IMR-90 (cell line): ENCODE measurements at regions not wholly inside any gene's neighbourhood (a gene's known extent, or its start where the extent isn't known, plus 50 kb on each side); places are given as distances from the start of the nearest gene placed in this dataset.

Experiments
- ATAC-seq: fragments of 200-7000 bp; cut with Tn5 transposase; 2 replicates; pipeline ENCODE4 v1.9.1; 2020; ENCODE audit warnings: low read depth, mild to moderate bottlenecking, moderate library complexity
- BruUV-seq: library from RNA; stranded (reverse); fragments of 400-500 nt; replicated peaks from 2 replicates; lab custom pipeline; 2021; lab: Mats Ljungman, UMichigan
- CTCF ChIA-PET: fragments of 300-600 bp; formaldehyde crosslinking; extraction: SDS; loops from one replicate; lab custom pipeline; 2021; ENCODE audit warnings: antibody characterized with exemption; lab: Yijun Ruan, JAX
- POLR2A ChIA-PET: fragments of 300-600 bp; sonication (Branson Sonifier 250); formaldehyde crosslinking; loops from one replicate; lab custom pipeline; 2022; ENCODE audit warnings: antibody characterized with exemption; ENCODE audit not compliant: unreplicated experiment; lab: Charles Lee
- DNase-seq: peaks from one replicate; pipeline ENCODE4 v3.0.0; 2013
- H2AFZ ChIP-seq: replicated peaks from 2 replicates; pipeline ENCODE3; 2013; ENCODE audit warnings: low read length, mild to moderate bottlenecking; ENCODE audit not compliant: poor library complexity
- H2AK5ac ChIP-seq: 2 replicates; pipeline ENCODE4 v1.6.1; 2013; ENCODE audit warnings: low read depth, low read length, inconsistent platforms
- H2AK9ac ChIP-seq: replicated peaks from 2 replicates; pipeline ENCODE3; 2013; ENCODE audit warnings: mild to moderate bottlenecking, low read depth, low read length, moderate library complexity; ENCODE audit not compliant: poor library complexity
- H2BK120ac ChIP-seq: 2 replicates; pipeline ENCODE4 v1.6.1; 2013; ENCODE audit warnings: low read depth, low read length, inconsistent platforms
- H2BK15ac ChIP-seq: 3 replicates; pipeline ENCODE4 v1.6.1; 2013; ENCODE audit warnings: low read depth, low read length, inconsistent platforms
- H2BK20ac ChIP-seq: 2 replicates; pipeline ENCODE4 v1.6.1; 2013; ENCODE audit warnings: low read depth, mild to moderate bottlenecking, inconsistent platforms, low read length, moderate library complexity
- H2BK5ac ChIP-seq: 2 replicates; pipeline ENCODE4 v1.6.1; 2013; ENCODE audit warnings: mild to moderate bottlenecking, low read depth, low read length, inconsistent platforms; ENCODE audit not compliant: poor library complexity, severe bottlenecking
- H3K14ac ChIP-seq: replicated peaks from 2 replicates; pipeline ENCODE4 v1.6.1; 2013; ENCODE audit warnings: low read depth, low read length, inconsistent platforms
- H3K18ac ChIP-seq: 2 replicates; pipeline ENCODE4 v1.6.1; 2013; ENCODE audit warnings: low read depth, low read length, control low read depth
- H3K23ac ChIP-seq: 2 replicates; pipeline ENCODE4 v1.6.1; 2013; ENCODE audit warnings: low read depth, low read length, inconsistent platforms
- H3K27ac ChIP-seq: 2 replicates; pipeline ENCODE4 v1.5.1; 2013; ENCODE audit warnings: mild to moderate bottlenecking, control low read depth, low read length; ENCODE audit not compliant: insufficient read depth
- H3K27me3 ChIP-seq: 2 replicates; pipeline ENCODE4 v1.6.1; 2013; ENCODE audit warnings: low read length; ENCODE audit not compliant: control insufficient read depth, insufficient read depth
- H3K36me3 ChIP-seq: 2 replicates; pipeline ENCODE4 v1.6.1; 2013; ENCODE audit warnings: low read length, mixed read lengths; ENCODE audit not compliant: control insufficient read depth, insufficient read depth
- H3K4ac ChIP-seq: 2 replicates; pipeline ENCODE4 v1.6.1; 2013; ENCODE audit warnings: low read depth, low read length, inconsistent platforms
- H3K4me1 ChIP-seq: 2 replicates; pipeline ENCODE4 v1.6.1; 2013; ENCODE audit warnings: low read length, mixed read lengths; ENCODE audit not compliant: control insufficient read depth, insufficient read depth
- H3K4me2 ChIP-seq: 2 replicates; pipeline ENCODE4 v1.6.1; 2013; ENCODE audit warnings: low read depth, mild to moderate bottlenecking, control low read depth, low read length, moderate library complexity
- H3K4me3 ChIP-seq: 2 replicates; pipeline ENCODE4 v1.5.1; 2013; ENCODE audit warnings: low read depth, mild to moderate bottlenecking, control low read depth, low read length, moderate library complexity; ENCODE audit not compliant: insufficient read depth
- H3K56ac ChIP-seq: 2 replicates; pipeline ENCODE4 v1.6.1; 2013; ENCODE audit warnings: low read length, inconsistent platforms; ENCODE audit not compliant: insufficient read depth; ENCODE audit errors: extremely low read depth
- H3K79me1 ChIP-seq, 2 experiments: 2 replicates each; pipeline ENCODE4 v1.6.1; 2013; ENCODE audit warnings: low read length in 2 of 2, inconsistent platforms in 1 of 2, low read depth in 1 of 2
- H3K9ac ChIP-seq: 2 replicates; pipeline ENCODE4 v1.6.1; 2013; ENCODE audit warnings: low read depth, low read length, control low read depth
- H3K9me1 ChIP-seq: 2 replicates; pipeline ENCODE4 v1.6.1; 2013; ENCODE audit warnings: low read length, inconsistent platforms; ENCODE audit not compliant: insufficient read depth
- H3K9me3 ChIP-seq: 2 replicates; pipeline ENCODE4 v1.6.1; 2013; ENCODE audit warnings: low read length; ENCODE audit not compliant: control insufficient read depth, insufficient read depth
- H4K20me1 ChIP-seq: 2 replicates; pipeline ENCODE4 v1.6.1; 2013; ENCODE audit warnings: low read length, inconsistent platforms; ENCODE audit not compliant: insufficient read depth
- H4K5ac ChIP-seq: 2 replicates; pipeline ENCODE4 v1.6.1; 2013; ENCODE audit warnings: mild to moderate bottlenecking, low read depth, low read length, control low read depth
- H4K8ac ChIP-seq, 2 experiments: 2 replicates each; pipeline ENCODE4 v1.6.1; 2013; ENCODE audit warnings: low read depth in 2 of 2, low read length in 2 of 2, control low read depth in 1 of 2, inconsistent platforms in 1 of 2
- H4K91ac ChIP-seq: 2 replicates; pipeline ENCODE4 v1.6.1; 2013; ENCODE audit warnings: low read depth, low read length, inconsistent platforms; ENCODE audit not compliant: insufficient read depth
- BHLHE40 ChIP-seq: fragments of 150-350 bp; IDR thresholded peaks from 2 replicates; pipeline ENCODE4 v1.6.1; 2016; ENCODE audit warnings: mild to moderate bottlenecking, low read depth, low read length
- FOS ChIP-seq: fragments of 150-350 bp; IDR thresholded peaks from 2 replicates; pipeline ENCODE4 v1.6.1; 2016; ENCODE audit warnings: low read depth, low read length
- MAZ ChIP-seq: IDR thresholded peaks from 2 replicates; pipeline ENCODE4 v1.6.1; 2012; ENCODE audit warnings: low read depth, mild to moderate bottlenecking, low read length, improper control_type of control experiment, moderate library complexity, borderline replicate concordance
- RFX5 ChIP-seq: IDR thresholded peaks from 2 replicates; pipeline ENCODE4 v1.8.0; 2012; ENCODE audit warnings: low read depth, mild to moderate bottlenecking, low read length, moderate library complexity
- WGBS, 2 experiments: methylation state at CpG; one replicate each; pipeline versions ENCODE4 v1.1.5 to v1.1.7; 2013; ENCODE audit warnings: missing lambda C conversion rate in 2 of 2; ENCODE audit not compliant: insufficient read length in 1 of 2; ENCODE audit errors: extremely low coverage in 2 of 2; 5-methylcytosine and 5-hydroxymethylcytosine counted together
- dilution Hi-C: fragments of 300-500 bp; cut with HindIII; formaldehyde crosslinking; loops from one replicate; pipeline ENCODE4 v1.14.3; 2018; ENCODE audit warnings: low sequenced_read_pairs; ENCODE audit not compliant: unreplicated experiment
- in situ Hi-C: fragments of 300-500 bp; cut with MboI; formaldehyde crosslinking; loops from 3 replicates; pipeline ENCODE4 v1.14.3; 2019; ENCODE audit warnings: low sequenced_read_pairs, inconsistent platforms, mixed read lengths
- intact Hi-C: fragments of 100-400 bp; cut with micrococcal nuclease; formaldehyde crosslinking; loops from 2 replicates; pipeline ENCODE4 v1.10.0; 2022
- TF ChIP-seq, protein P1 (sequence below): conservative IDR thresholded peaks from 2 replicates; pipeline ENCODE4 v1.5.1; 2012; ENCODE audit warnings: mild to moderate bottlenecking, low read depth, low read length, improper control_type of control experiment

DNA sequence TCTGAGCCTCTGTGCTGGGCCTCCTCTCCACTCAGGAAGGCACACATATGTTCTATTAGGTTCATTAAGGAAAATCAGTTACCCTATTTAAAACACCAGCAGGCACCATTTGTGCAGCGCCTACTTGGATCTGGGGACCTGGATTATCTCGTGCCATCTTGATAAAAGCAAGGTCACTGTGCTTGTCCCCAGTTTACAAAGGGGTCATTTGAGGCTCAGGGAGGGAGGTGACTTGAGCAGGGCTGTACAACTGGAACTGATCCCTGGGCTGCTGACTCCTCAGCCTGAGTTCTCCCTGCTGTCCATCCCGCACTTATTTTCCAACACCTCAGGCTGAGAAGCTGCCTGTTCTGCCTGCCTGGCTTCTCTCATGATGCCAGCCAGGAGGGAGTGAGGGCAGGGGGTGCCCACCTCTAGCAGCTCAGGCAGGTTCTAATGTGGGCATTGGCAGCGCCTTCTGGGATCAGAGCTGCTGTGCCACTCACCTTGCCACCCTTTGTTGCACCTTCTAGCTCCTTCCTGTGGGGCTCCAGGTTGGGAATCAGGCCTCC, 120.3 kb downstream of the GLI2 start:
- peaks cover 36 to 96% of the 10 kb centered on the region in 2 experiments; a peak in 3 of 4 replicates for H3K79me1 ChIP-seq
- peaks cover 2% of the 10 kb centered on the region; the same call in 1 of the 2 replicates for H3K36me3 ChIP-seq
- H3K9me3 ChIP-seq, result no peaks in the 10 kb centered on the region
- H4K20me1 ChIP-seq, result peaks cover 78% of the 10 kb centered on the region
- H2BK20ac ChIP-seq, result no peak overlapping the region
- H4K91ac ChIP-seq, result 0 out of 2 replicates have a peak overlapping the region, but pooled peaks have one; percentile 3
- no peak overlapping the region for H3K9ac ChIP-seq
- H2BK120ac ChIP-seq, result no peak overlapping the region
- H3K23ac ChIP-seq, result 0 out of 2 replicates have a peak overlapping the region, but pooled peaks have one; percentile 37
- intact Hi-C loops (loop anchor here (1.0 kb wide), 1 partner anchor 161 kb away; no protein-coding TSS in a partner anchor), in situ Hi-C loops (no loop called here), dilution Hi-C loops (no loop called here)
- peaks cover 27% of the 10 kb centered on the region for H3K4me1 ChIP-seq
- ATAC-seq (no peak), DNase-seq (no peak)
- no CpG with 5 or more reads among the region's 4 CpGs for WGBS, 2 experiments
- no peak overlapping the region; the same call in 1 of the 2 replicates for H3K56ac ChIP-seq
- TF ChIP-seq RFX5 (no peak), BHLHE40 (no peak), MAZ (no peak), FOS (no peak)
- TF ChIP-seq, protein P1, sequence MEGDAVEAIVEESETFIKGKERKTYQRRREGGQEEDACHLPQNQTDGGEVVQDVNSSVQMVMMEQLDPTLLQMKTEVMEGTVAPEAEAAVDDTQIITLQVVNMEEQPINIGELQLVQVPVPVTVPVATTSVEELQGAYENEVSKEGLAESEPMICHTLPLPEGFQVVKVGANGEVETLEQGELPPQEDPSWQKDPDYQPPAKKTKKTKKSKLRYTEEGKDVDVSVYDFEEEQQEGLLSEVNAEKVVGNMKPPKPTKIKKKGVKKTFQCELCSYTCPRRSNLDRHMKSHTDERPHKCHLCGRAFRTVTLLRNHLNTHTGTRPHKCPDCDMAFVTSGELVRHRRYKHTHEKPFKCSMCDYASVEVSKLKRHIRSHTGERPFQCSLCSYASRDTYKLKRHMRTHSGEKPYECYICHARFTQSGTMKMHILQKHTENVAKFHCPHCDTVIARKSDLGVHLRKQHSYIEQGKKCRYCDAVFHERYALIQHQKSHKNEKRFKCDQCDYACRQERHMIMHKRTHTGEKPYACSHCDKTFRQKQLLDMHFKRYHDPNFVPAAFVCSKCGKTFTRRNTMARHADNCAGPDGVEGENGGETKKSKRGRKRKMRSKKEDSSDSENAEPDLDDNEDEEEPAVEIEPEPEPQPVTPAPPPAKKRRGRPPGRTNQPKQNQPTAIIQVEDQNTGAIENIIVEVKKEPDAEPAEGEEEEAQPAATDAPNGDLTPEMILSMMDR, result no peak
- no peak overlapping the region; the same call in 1 of the 2 replicates for H2AK5ac ChIP-seq
- no peak overlapping the region for H3K4me2 ChIP-seq
- no TSS peak for BruUV-seq
- H2AFZ ChIP-seq, result no peak overlapping the region
- no peak overlapping the region for H4K5ac ChIP-seq
- no peaks in the 10 kb centered on the region for H3K27me3 ChIP-seq
- H3K9me1 ChIP-seq, result peaks cover 52% of the 10 kb centered on the region
- 0 out of 2 replicates have a peak overlapping the region, but pooled peaks have one; percentile 1 for H3K14ac ChIP-seq
- no peak overlapping the region for H2BK5ac ChIP-seq
- H3K4me3 ChIP-seq, result no peak overlapping the region
- no peak overlapping the region for H2BK15ac ChIP-seq
- no peak overlapping the region for H3K18ac ChIP-seq
- H3K4ac ChIP-seq, result peak overlapping the region; percentile 6; the same call in 1 of the 2 replicates
- no peak overlapping the region for H2AK9ac ChIP-seq
- CTCF ChIA-PET, result interaction anchor here (0.6 to 1.2 kb wide), 2 partner anchors 18 to 97 kb away, joined by 3 to 4 read pairs; no protein-coding TSS in a partner anchor
- POLR2A ChIA-PET, result no interaction called here
- H3K27ac ChIP-seq, result no peak overlapping the region
- H4K8ac ChIP-seq, result no peak overlapping the region
